Keratinocyte (primary cell): ENCODE measurements at regions not wholly inside any gene's neighbourhood (a gene's known extent, or its start where the extent isn't known, plus 50 kb on each side); places are given as distances from the start of the nearest gene placed in this dataset.

ENCODE experiments used
- DNase-seq: peaks from one replicate; pipeline ENCODE4 v3.0.0-alpha.2; 2011; ENCODE audit warnings: low read depth, missing footprints, low spot score
- FAIRE-seq: peaks from 2 replicates; lab custom pipeline; 2011; peaks lifted over from hg19 to GRCh38; lab: Jason Lieb, UNC
- H2AFZ ChIP-seq: 2 replicates; pipeline ENCODE4 v1.6.0; 2012; ENCODE audit warnings: low read length, control low read depth, inconsistent platforms; ENCODE audit not compliant: control insufficient read depth
- H3K27ac ChIP-seq: 2 replicates; pipeline ENCODE4 v1.5.1; 2011; ENCODE audit warnings: low read length; ENCODE audit not compliant: control insufficient read depth, insufficient read depth
- H3K27me3 ChIP-seq: 3 replicates; pipeline ENCODE4 v1.6.0; 2011; ENCODE audit warnings: low read length; ENCODE audit not compliant: control insufficient read depth, insufficient read depth; ENCODE audit errors: extremely low read depth
- H3K36me3 ChIP-seq, 2 experiments: 2 replicates in 1 of 2; 3 replicates in 1 of 2; pipeline ENCODE4 v1.5.1; 2011; ENCODE audit warnings: low read length in 2 of 2, mild to moderate bottlenecking in 1 of 2; ENCODE audit not compliant: control insufficient read depth in 2 of 2, insufficient read depth in 2 of 2; ENCODE audit errors: extremely low read depth in 1 of 2
- H3K4me1 ChIP-seq: 3 replicates; pipeline ENCODE4 v1.5.1; 2011; ENCODE audit warnings: low read length; ENCODE audit not compliant: control insufficient read depth, insufficient read depth; ENCODE audit errors: extremely low read depth
- H3K4me2 ChIP-seq: 3 replicates; pipeline ENCODE4 v1.6.0; 2011; ENCODE audit warnings: low read depth, low read length; ENCODE audit not compliant: control insufficient read depth, insufficient read depth; ENCODE audit errors: extremely low read depth
- H3K4me3 ChIP-seq, 3 experiments: fragments of 200-600 bp in 1 of 3; sonication (generic) in 1 of 3; 2 replicates in 2 of 3; 3 replicates in 1 of 3; pipeline ENCODE4 v1.5.1; 2011 to 2016; ENCODE audit warnings: low read length in 3 of 3, mild to moderate bottlenecking in 3 of 3, control low read depth in 2 of 3, inconsistent platforms in 1 of 3, low read depth in 1 of 3, mixed read lengths in 1 of 3, mixed run types in 1 of 3, moderate library complexity in 1 of 3; ENCODE audit not compliant: control insufficient read depth in 2 of 3, insufficient read depth in 2 of 3; ENCODE audit errors: extremely low read depth in 1 of 3
- H3K79me2 ChIP-seq: 2 replicates; pipeline ENCODE4 v1.6.0; 2012; ENCODE audit warnings: low read length; ENCODE audit not compliant: control insufficient read depth, insufficient read depth
- H3K9ac ChIP-seq: 3 replicates; pipeline ENCODE4 v1.6.0; 2011; ENCODE audit warnings: low read length; ENCODE audit not compliant: control insufficient read depth, insufficient read depth; ENCODE audit errors: extremely low read depth
- H3K9me1 ChIP-seq: 3 replicates; pipeline ENCODE4 v1.6.0; 2011; ENCODE audit warnings: low read length; ENCODE audit not compliant: control insufficient read depth, insufficient read depth; ENCODE audit errors: extremely low read depth
- H3K9me3 ChIP-seq: 2 replicates; pipeline ENCODE4 v1.5.1; 2012; ENCODE audit warnings: low read depth, low read length; ENCODE audit not compliant: control insufficient read depth
- H4K20me1 ChIP-seq: 3 replicates; pipeline ENCODE4 v1.6.0; 2011; ENCODE audit warnings: low read length; ENCODE audit not compliant: control insufficient read depth, insufficient read depth; ENCODE audit errors: extremely low read depth
- EZH2 ChIP-seq: IDR thresholded peaks from one replicate; pipeline ENCODE4 v1.6.1; 2012; ENCODE audit warnings: inconsistent platforms, mild to moderate bottlenecking, low read length, moderate library complexity
- dilution Hi-C: fragments of 300-500 bp; cut with MboI; formaldehyde crosslinking; loops from one replicate; pipeline ENCODE4 v1.7.0; 2020; ENCODE audit warnings: low sequenced_read_pairs; ENCODE audit not compliant: extremely low pct_ligation_motif_present
- TF ChIP-seq, protein P1 (sequence below), 3 experiments: IDR thresholded peaks in 1 of 3; conservative IDR thresholded peaks in 1 of 3; optimal IDR thresholded peaks in 1 of 3; 2 replicates in 2 of 3; 3 replicates in 1 of 3; pipeline versions ENCODE3 to v1.5.1; 2011; ENCODE audit warnings: low read length in 3 of 3, mild to moderate bottlenecking in 3 of 3, moderate library complexity in 2 of 3, control low read depth in 1 of 3, inconsistent platforms in 1 of 3; ENCODE audit not compliant: insufficient read depth in 2 of 3; ENCODE audit errors: extremely low read depth in 1 of 3

DNA sequence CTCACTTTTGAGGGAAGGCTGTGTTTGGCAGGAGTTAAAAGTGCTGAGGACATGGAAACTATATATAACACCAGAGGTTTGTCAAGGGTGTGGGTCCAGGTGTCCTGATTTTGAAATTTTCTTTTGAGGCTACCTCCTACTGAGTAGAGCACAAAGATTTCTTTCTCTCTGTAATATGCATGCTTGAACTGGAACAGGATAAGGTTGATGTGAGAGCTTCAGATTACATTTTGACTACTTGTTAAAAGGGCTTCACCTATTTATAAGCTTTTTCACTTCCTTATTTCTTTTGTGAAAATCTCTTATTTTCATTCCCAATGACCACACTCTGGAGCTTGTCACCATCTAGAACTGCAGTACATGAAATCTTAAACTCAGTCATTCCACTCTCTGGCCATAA, 59.8 kb upstream of the PLA2G4A start:
- TF ChIP-seq, protein P1, sequence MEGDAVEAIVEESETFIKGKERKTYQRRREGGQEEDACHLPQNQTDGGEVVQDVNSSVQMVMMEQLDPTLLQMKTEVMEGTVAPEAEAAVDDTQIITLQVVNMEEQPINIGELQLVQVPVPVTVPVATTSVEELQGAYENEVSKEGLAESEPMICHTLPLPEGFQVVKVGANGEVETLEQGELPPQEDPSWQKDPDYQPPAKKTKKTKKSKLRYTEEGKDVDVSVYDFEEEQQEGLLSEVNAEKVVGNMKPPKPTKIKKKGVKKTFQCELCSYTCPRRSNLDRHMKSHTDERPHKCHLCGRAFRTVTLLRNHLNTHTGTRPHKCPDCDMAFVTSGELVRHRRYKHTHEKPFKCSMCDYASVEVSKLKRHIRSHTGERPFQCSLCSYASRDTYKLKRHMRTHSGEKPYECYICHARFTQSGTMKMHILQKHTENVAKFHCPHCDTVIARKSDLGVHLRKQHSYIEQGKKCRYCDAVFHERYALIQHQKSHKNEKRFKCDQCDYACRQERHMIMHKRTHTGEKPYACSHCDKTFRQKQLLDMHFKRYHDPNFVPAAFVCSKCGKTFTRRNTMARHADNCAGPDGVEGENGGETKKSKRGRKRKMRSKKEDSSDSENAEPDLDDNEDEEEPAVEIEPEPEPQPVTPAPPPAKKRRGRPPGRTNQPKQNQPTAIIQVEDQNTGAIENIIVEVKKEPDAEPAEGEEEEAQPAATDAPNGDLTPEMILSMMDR (optimal IDR thresholded peaks at IDR 0.05 in 1 of 3, IDR thresholded peaks at IDR 0.05 in 1 of 3, conservative IDR thresholded peaks at IDR 0.05 in 1 of 3; ENCODE audit: extremely low read depth in 1 of 3, insufficient read depth in 2 of 3, low read length in 3 of 3), result no peak
- no peak for TF ChIP-seq EZH2
- no peaks in the 10 kb centered on the region for H4K20me1 ChIP-seq
- no peaks in the 10 kb centered on the region for H3K36me3 ChIP-seq
- H3K4me3 ChIP-seq, result no peak overlapping the region
- FAIRE-seq (no peak), DNase-seq (no peak)
- no peaks in the 10 kb centered on the region for H3K27me3 ChIP-seq
- no peak overlapping the region for H3K27ac ChIP-seq
- dilution Hi-C loops, result no loop called here
- H3K4me2 ChIP-seq, result no peak overlapping the region
- no peaks in the 10 kb centered on the region for H3K9me1 ChIP-seq
- H3K4me1 ChIP-seq, result no peaks in the 10 kb centered on the region
- no peaks in the 10 kb centered on the region for H3K79me2 ChIP-seq
- no peak overlapping the region for H3K9ac ChIP-seq
- H3K9me3 ChIP-seq, result no peaks in the 10 kb centered on the region
- H2AFZ ChIP-seq, result no peak overlapping the region

DNA sequence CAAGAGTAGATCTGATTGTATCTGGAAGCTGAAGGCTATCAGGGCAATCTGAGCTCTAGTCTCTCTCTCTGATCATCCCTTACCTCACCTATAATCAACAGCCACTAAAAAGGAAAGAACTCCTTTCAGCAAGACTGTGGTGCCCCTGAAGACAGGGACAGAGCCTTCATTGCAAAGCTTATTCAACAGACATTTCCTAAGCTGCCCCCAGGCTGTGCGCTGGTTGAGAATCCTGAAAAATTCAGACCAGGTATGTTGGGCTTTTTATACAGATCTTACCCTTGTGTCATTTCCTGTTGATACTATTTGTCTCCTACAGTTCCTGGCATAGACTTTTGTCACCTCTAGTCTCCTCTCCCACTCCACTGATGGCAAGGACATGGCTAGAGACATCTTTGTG, 63.3 kb upstream of the PLA2G4A start:
- no peak overlapping the region for H3K27ac ChIP-seq
- no peaks in the 10 kb centered on the region for H3K36me3 ChIP-seq
- H4K20me1 ChIP-seq, result no peaks in the 10 kb centered on the region
- no peaks in the 10 kb centered on the region for H3K9me3 ChIP-seq
- TF ChIP-seq EZH2, result no peak
- TF ChIP-seq, protein P1 (optimal IDR thresholded peaks at IDR 0.05 in 1 of 3, IDR thresholded peaks at IDR 0.05 in 1 of 3, conservative IDR thresholded peaks at IDR 0.05 in 1 of 3; ENCODE audit: extremely low read depth in 1 of 3, insufficient read depth in 2 of 3, low read length in 3 of 3), result no peak
- no peak for DNase-seq
- no peak overlapping the region for H2AFZ ChIP-seq
- no peaks in the 10 kb centered on the region for H3K27me3 ChIP-seq
- no peaks in the 10 kb centered on the region for H3K79me2 ChIP-seq
- no peaks in the 10 kb centered on the region for H3K9me1 ChIP-seq
- H3K4me3 ChIP-seq, result no peak overlapping the region
- H3K9ac ChIP-seq, result no peak overlapping the region
- dilution Hi-C loops, result no loop called here
- H3K4me2 ChIP-seq, result no peak overlapping the region
- no peak for FAIRE-seq
- H3K4me1 ChIP-seq, result no peaks in the 10 kb centered on the region
